ENCODE measurements at regions not wholly inside any gene's neighbourhood (a gene's known extent, or its start where the extent isn't known, plus 50 kb on each side); places are given as distances from the start of the nearest gene placed in this dataset.
"Not testable (repeated sequence)": the region's sequence is repeated elsewhere in the genome, so short reads cannot be mapped to it uniquely, and the experiment has no call there.

- H3K4me3 ChIP-seq: no peak overlapping the region
- in situ Hi-C loops (cut with MboI; ENCODE audit: low sequenced_read_pairs in 4 of 4): no loop called here
Measured at GRCh38 chr2:125656190-125656589, 999.8 kb upstream of the GYPC start.

GRCh38 chr2:125658583-125658982 lies 997.4 kb upstream of the GYPC start:
- ATAC-seq (no peak), DNase-seq (no peak)
- no peak for TF ChIP-seq POLR2A (IDR thresholded peaks at IDR 0.05)
- TF ChIP-seq CTCF (IDR thresholded peaks at IDR 0.05 in 4 of 5, conservative IDR thresholded peaks at IDR 0.05 in 1 of 5): no peak
- Histone ChIP-seq H3K36me3 (no peaks in the 10 kb centered on the region), H3K27me3 (no peaks in the 10 kb centered on the region), H3K9me3 (no peaks in the 10 kb centered on the region), H3K4me3 (no peak overlapping the region), H3K27ac (no peak overlapping the region), H3K4me1 (no peaks in the 10 kb centered on the region)
- in situ Hi-C loops (cut with MboI; ENCODE audit: low sequenced_read_pairs in 4 of 4) (no loop called here), intact Hi-C loops (cut with DNase I; ENCODE audit: low total_unique reads) (no loop called here)

More at GRCh38 chr2:125656190-125656589, 999.8 kb upstream of the GYPC start:
- no peak for TF ChIP-seq CTCF (IDR thresholded peaks at IDR 0.05 in 4 of 5, conservative IDR thresholded peaks at IDR 0.05 in 1 of 5)
- no peak for TF ChIP-seq POLR2A (IDR thresholded peaks at IDR 0.05)
- intact Hi-C loops (cut with DNase I; ENCODE audit: low total_unique reads): no loop called here
- Histone ChIP-seq H3K36me3 (no peaks in the 10 kb centered on the region), H3K4me1 (no peaks in the 10 kb centered on the region), H3K27ac (no peak overlapping the region), H3K27me3 (no peaks in the 10 kb centered on the region), H3K9me3 (no peaks in the 10 kb centered on the region)
- DNase-seq: no peak
- ATAC-seq: no peak

GRCh38 chr2:125660369-125660768 lies 995.6 kb upstream of the GYPC start:
- H3K4me3 ChIP-seq; intact Hi-C loops (cut with DNase I; ENCODE audit: low total_unique reads); DNase-seq; H3K36me3 ChIP-seq; H3K9me3 ChIP-seq; in situ Hi-C loops (cut with MboI; ENCODE audit: low sequenced_read_pairs in 4 of 4); H3K4me1 ChIP-seq; H3K27ac ChIP-seq; ATAC-seq; H3K27me3 ChIP-seq: not testable (repeated sequence)

GRCh38 chr2:125667630-125668029 lies 988.3 kb upstream of the GYPC start:
- no peaks in the 10 kb centered on the region for H3K4me1 ChIP-seq
- H3K9me3 ChIP-seq: no peaks in the 10 kb centered on the region
- no peak for DNase-seq
- no peak overlapping the region for H3K4me3 ChIP-seq
- intact Hi-C loops (cut with DNase I; ENCODE audit: low total_unique reads) (no loop called here), in situ Hi-C loops (cut with MboI; ENCODE audit: low sequenced_read_pairs in 4 of 4) (no loop called here)
- H3K27me3 ChIP-seq: no peaks in the 10 kb centered on the region
- no peaks in the 10 kb centered on the region for H3K36me3 ChIP-seq
- no peak for ATAC-seq
- no peak overlapping the region for H3K27ac ChIP-seq
- TF ChIP-seq CTCF (IDR thresholded peaks at IDR 0.05 in 4 of 5, conservative IDR thresholded peaks at IDR 0.05 in 1 of 5) (no peak), POLR2A (IDR thresholded peaks at IDR 0.05) (no peak)

- TF ChIP-seq POLR2A (IDR thresholded peaks at IDR 0.05): no peak
- no peak for TF ChIP-seq CTCF (IDR thresholded peaks at IDR 0.05 in 4 of 5, conservative IDR thresholded peaks at IDR 0.05 in 1 of 5)
- intact Hi-C loops (cut with DNase I; ENCODE audit: low total_unique reads) (loop anchor here (2.0 kb wide), 1 partner anchor 17 kb away; no protein-coding TSS in a partner anchor), in situ Hi-C loops (cut with MboI; ENCODE audit: low sequenced_read_pairs in 4 of 4) (no loop called here)
- Histone ChIP-seq H3K27me3 (no peaks in the 10 kb centered on the region), H3K27ac (no peak overlapping the region), H3K36me3 (no peaks in the 10 kb centered on the region), H3K4me3 (no peak overlapping the region), H3K4me1 (no peaks in the 10 kb centered on the region), H3K9me3 (no peaks in the 10 kb centered on the region)
- ATAC-seq (no peak), DNase-seq (no peak)
Measured at GRCh38 chr2:125679903-125680302, 976.1 kb upstream of the GYPC start.

All from gastrocnemius medialis (tissue), 4 donors.